Stimulated activated CD4-positive, alpha-beta T cell treated with anti-CD3 and anti-CD28 coated beads, TNF-alpha, amount 100 ng/mL, for 1 hour (primary cell): ENCODE measurements at regions not wholly inside any gene's neighbourhood (a gene's known extent, or its start where the extent isn't known, plus 50 kb on each side); places are given as distances from the start of the nearest gene placed in this dataset.
"Not testable (repeated sequence)": the region's sequence is repeated elsewhere in the genome, so short reads cannot be mapped to it uniquely, and the experiment has no call there.

Source experiments
- DNase-seq, 3 donors: peaks; one replicate each; pipeline ENCODE4 v3.0.0-alpha.2; 2020; ENCODE audit warnings: low read depth in 3 of 3, low spot score in 1 of 3

DNA sequence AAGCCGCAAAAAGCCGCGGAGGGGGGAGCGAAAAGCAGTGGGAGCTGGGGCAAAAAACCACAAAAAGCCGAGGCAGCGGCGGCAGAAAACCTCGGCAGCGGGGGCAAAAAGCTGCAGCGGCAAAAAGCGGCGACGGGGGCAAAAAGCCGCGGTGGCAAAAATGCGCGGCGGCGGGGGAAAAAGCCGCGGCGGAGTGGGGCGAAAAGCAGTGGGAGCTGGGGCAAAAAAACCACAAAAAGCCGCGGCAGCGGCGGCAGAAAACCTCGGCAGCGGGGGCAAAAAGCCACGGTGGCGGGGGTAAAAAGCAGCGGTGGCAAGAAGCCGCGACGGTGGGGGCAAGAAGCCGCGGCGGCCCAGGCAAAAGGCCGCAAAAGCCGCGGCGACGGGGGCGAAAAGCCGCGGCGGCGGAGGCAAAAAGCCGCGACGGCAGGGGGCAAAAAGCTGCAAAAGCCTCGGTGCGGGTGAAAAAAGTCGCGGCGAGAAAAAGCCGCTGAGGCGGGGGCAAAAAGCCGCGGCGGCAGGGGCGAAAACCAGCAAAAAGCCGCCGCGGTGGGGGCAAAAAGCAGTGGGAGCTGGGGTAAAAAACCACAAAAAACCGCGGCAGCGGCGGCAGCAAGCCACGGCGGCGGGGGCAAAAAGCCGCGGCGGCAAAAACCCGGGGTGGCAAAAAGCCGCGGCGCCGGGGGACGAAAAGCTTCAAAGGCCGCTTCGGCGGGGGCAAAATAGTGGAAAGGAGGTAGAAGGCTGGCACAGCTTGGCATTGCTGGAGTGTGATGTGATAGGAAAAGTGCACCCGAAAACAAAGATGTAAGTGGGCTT is 135.9 kb downstream of the ZNF92 start:
- DNase-seq, result no peak

GRCh38 chr7:65510187-65510538 is 136.5 kb downstream of the ZNF92 start:
- not testable (repeated sequence) for DNase-seq

- DNase-seq, result not testable (repeated sequence)
Measured at GRCh38 chr7:65519751-65520150, 146.1 kb downstream of the ZNF92 start.

GRCh38 chr7:65545465-65546161 is 172.0 kb downstream of the ZNF92 start:
- not testable (repeated sequence) for DNase-seq

- DNase-seq, result not testable (repeated sequence)
Measured at GRCh38 chr7:65549589-65550443, 176.2 kb downstream of the ZNF92 start.

- DNase-seq, result not testable (repeated sequence)
Measured at GRCh38 chr7:65550444-65550809, 176.8 kb downstream of the ZNF92 start.

- not testable (repeated sequence) for DNase-seq
Measured at GRCh38 chr7:65551042-65551441, 177.4 kb downstream of the ZNF92 start.

GRCh38 chr7:65554553-65555476 is 181.2 kb downstream of the ZNF92 start:
- not testable (repeated sequence) for DNase-seq

GRCh38 chr7:65558584-65558983 is 184.9 kb downstream of the ZNF92 start:
- DNase-seq, result not testable (repeated sequence)

- not testable (repeated sequence) for DNase-seq
Measured at GRCh38 chr7:65561786-65562372, 188.2 kb downstream of the ZNF92 start.

- DNase-seq, result not testable (repeated sequence)
Measured at GRCh38 chr7:65562522-65562921, 188.9 kb downstream of the ZNF92 start.

DNA sequence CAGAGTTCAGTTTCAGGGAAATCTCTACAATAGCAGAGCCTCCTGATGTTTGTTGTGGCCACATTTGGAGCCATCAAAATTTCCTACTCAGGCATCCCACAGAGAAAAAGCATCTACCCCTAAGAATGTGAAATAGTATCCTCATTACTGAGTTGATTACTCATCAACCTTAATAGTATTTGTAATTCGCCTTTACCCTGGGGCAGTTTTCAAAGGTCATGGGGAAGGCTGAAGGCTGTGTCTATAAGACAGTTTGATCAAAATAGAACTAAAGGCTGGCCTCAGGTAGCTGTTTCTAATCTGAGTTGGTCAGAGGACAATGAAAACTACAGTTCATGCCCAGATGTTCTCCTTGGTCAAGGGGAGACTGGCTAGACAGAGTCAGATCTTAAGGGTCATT is 189.7 kb downstream of the ZNF92 start:
- DNase-seq, result not testable (repeated sequence)

GRCh38 chr7:65568226-65568625 is 194.6 kb downstream of the ZNF92 start:
- DNase-seq, result not testable (repeated sequence)

GRCh38 chr7:65570990-65571389 is 197.3 kb downstream of the ZNF92 start:
- DNase-seq, result not testable (repeated sequence)

DNA sequence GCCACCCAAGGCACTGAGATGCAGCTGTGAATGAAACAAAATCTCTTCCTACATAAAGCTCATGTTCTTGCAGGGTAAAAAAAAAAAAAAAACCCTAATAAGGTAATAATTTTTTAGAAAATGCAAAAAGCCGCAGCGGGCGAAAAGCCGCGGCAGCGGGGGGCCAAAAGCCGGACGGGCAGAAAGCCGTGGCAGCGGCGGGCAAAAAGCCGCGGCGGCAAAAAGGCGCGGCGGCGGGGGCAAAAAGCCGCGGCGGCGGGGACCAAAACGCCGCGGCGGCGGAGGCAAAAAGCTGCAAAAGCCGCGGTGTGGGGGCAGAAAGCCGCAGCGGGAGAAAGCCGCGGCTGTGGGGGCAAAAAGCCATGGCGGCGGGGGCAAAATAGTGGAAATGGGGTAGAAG is 198.9 kb downstream of the ZNF92 start:
- not testable (repeated sequence) for DNase-seq

- DNase-seq, result not testable (repeated sequence)
Measured at GRCh38 chr7:65576370-65576769, 202.7 kb downstream of the ZNF92 start.

DNA sequence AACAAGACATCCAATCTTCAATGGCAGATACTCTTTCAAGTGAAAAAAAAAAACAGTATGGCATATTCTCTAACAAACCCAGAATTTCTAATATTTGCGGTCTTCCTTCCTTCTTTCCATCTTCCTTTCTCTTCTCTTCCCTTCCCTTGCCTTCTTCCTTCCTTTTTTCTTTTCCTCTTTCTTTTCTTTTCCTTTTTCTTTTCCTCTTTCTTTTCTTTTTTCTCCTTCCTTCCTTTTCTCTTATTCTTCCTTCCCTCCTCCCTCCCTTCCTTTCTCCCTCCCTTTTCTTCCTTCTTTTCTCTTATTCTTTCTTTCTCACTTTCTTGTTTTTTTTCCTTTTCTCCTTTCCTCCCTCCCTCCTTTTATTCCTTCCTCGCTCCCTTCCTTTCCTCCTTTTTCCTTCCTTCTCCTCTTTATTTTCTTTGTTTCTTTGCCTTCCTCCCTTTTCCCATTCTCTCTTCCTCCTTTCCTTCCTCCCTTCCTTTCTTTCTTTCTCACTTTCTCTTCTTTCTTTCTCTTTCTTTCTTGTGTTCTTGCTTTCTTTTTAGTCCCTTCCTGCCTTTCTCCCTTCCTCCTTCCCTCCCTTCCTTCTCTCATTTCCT is 209.0 kb downstream of the ZNF92 start:
- DNase-seq, result not testable (repeated sequence)

GRCh38 chr7:65602495-65602894 is 228.8 kb downstream of the ZNF92 start:
- not testable (repeated sequence) for DNase-seq

DNA sequence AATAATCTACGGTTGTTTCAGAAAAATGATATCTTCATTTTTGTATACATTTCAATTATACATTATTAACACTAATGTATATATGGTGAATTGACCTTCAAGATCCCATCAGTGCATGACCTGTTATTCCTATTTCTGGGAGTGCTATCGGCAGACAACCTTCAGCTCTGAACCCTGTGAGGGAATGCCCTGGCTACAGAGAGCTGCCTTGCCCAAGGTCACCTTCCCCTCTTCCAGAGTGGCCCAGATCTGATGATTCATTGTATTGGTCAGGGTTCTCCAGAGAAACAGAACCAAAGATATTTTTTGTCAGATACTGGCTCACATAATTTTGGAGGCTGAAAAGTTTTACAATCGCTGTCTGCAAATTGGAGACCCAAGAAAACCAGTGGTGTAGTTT is 235.5 kb downstream of the ZNF92 start:
- no peak for DNase-seq
